OCI-M1 (cell line): ENCODE measurements at regions not wholly inside any gene's neighbourhood (a gene's known extent, or its start where the extent isn't known, plus 50 kb on each side); places are given as distances from the start of the nearest gene placed in this dataset.
A peak's percentile ranks its signal among the peaks of the same experiment; 100 is the strongest.

Experiments
- DNase-seq: peaks from one replicate; lab custom pipeline; 2025; lab: John Stamatoyannopoulos, UW

GRCh38 chr11:64500176-64501013 is 55.3 kb upstream of the SLC22A11 start:
- DNase-seq = peak; percentile 95

- DNase-seq = no peak
Measured at GRCh38 chr11:64501500-64502427, 54.0 kb upstream of the SLC22A11 start.

GRCh38 chr11:64502634-64503033 is 53.1 kb upstream of the SLC22A11 start:
- no peak for DNase-seq

GRCh38 chr11:64503186-64503753 is 52.5 kb upstream of the SLC22A11 start:
- no peak for DNase-seq

- DNase-seq = no peak
Measured at GRCh38 chr11:64504999-64505398, 50.7 kb upstream of the SLC22A11 start.
